PC-3 (cell line): ENCODE measurements at regions not wholly inside any gene's neighbourhood (a gene's known extent, or its start where the extent isn't known, plus 50 kb on each side); places are given as distances from the start of the nearest gene placed in this dataset.
A peak's percentile ranks its signal among the peaks of the same experiment; 100 is the strongest.

Source experiments
- ATAC-seq: fragments of 200-7000 bp; cut with Tn5 transposase; 2 replicates; pipeline ENCODE4 v1.9.1; 2020; ENCODE audit warnings: mild to moderate bottlenecking, moderate library complexity
- BruUV-seq: library from RNA; stranded (reverse); fragments of 400-500 nt; replicated peaks from 2 replicates; lab custom pipeline; 2021; lab: Mats Ljungman, UMichigan
- CTCF ChIA-PET: fragments of 300-600 bp; sonication (Branson Sonifier 250); formaldehyde crosslinking; loops from one replicate; lab custom pipeline; 2022; ENCODE audit warnings: antibody characterized with exemption; lab: Charles Lee
- POLR2A ChIA-PET: fragments of 300-600 bp; sonication (Branson Sonifier 250); formaldehyde crosslinking; loops from one replicate; lab custom pipeline; 2022; ENCODE audit warnings: antibody characterized with exemption; ENCODE audit not compliant: unreplicated experiment; lab: Charles Lee
- DNase-seq: peaks from one replicate; pipeline ENCODE4 v3.0.0-alpha.2; 2015
- H2AFZ ChIP-seq: fragments of 300-600 bp; sonication (generic); 2 replicates; pipeline ENCODE4 v1.6.0; 2016; ENCODE audit warnings: antibody characterized with exemption, low read length
- H3F3A ChIP-seq: fragments of 300-600 bp; sonication (generic); one replicate; pipeline ENCODE4 v1.6.0; 2017; ENCODE audit warnings: antibody characterized with exemption, low read length, control low read depth, mild to moderate bottlenecking; ENCODE audit not compliant: unreplicated experiment
- H3K27ac ChIP-seq: fragments of 300-600 bp; sonication (generic); 2 replicates; pipeline ENCODE4 v1.5.1; 2016; ENCODE audit warnings: mild to moderate bottlenecking, low read length
- H3K27me3 ChIP-seq: fragments of 300-600 bp; sonication (generic); 2 replicates; pipeline ENCODE4 v1.6.1; 2016; ENCODE audit warnings: low read length, mixed read lengths
- H3K36me3 ChIP-seq: fragments of 300-600 bp; sonication (generic); 2 replicates; pipeline ENCODE4 v1.6.1; 2016; ENCODE audit warnings: low read depth, mixed run types, low read length, mixed read lengths
- H3K4me1 ChIP-seq: fragments of 300-600 bp; sonication (generic); 2 replicates; pipeline ENCODE4 v1.5.1; 2016; ENCODE audit warnings: low read length; ENCODE audit not compliant: insufficient read depth
- H3K4me2 ChIP-seq: fragments of 300-600 bp; sonication (generic); 2 replicates; pipeline ENCODE4 v1.6.0; 2016; ENCODE audit warnings: low read length
- H3K4me3 ChIP-seq: fragments of 300-600 bp; sonication (generic); 2 replicates; pipeline ENCODE4 v1.5.1; 2016; ENCODE audit warnings: mild to moderate bottlenecking, low read length, mixed read lengths
- H3K79me2 ChIP-seq: fragments of 300-600 bp; sonication (generic); 2 replicates; pipeline ENCODE4 v1.6.1; 2017; ENCODE audit warnings: low read length, mixed read lengths
- H3K9ac ChIP-seq: fragments of 300-600 bp; sonication (generic); 2 replicates; pipeline ENCODE4 v1.6.0; 2016; ENCODE audit warnings: mild to moderate bottlenecking, low read length
- H3K9me2 ChIP-seq: fragments of 300-600 bp; sonication (generic); replicated peaks from 2 replicates; pipeline ENCODE4 v1.6.1; 2016; ENCODE audit warnings: mixed run types, low read length, mixed read lengths
- H3K9me3 ChIP-seq: fragments of 300-600 bp; sonication (generic); 2 replicates; pipeline ENCODE4 v1.6.1; 2016; ENCODE audit warnings: low read length, mixed read lengths
- H4K20me1 ChIP-seq: fragments of 300-600 bp; sonication (generic); 2 replicates; pipeline ENCODE4 v1.6.1; 2016; ENCODE audit warnings: low read length, mixed read lengths
- CTCF ChIP-seq: fragments of 300-600 bp; sonication (generic); conservative IDR thresholded peaks from 2 replicates; pipeline ENCODE4 v1.5.1; 2017; ENCODE audit warnings: antibody characterized with exemption, low read depth, mild to moderate bottlenecking, low read length
- EZH2 ChIP-seq: fragments of 300-600 bp; sonication (generic); IDR thresholded peaks from one replicate; pipeline ENCODE4 v1.6.1; 2017; ENCODE audit warnings: antibody characterized with exemption, mild to moderate bottlenecking, low read length; ENCODE audit not compliant: unreplicated experiment
- EZH2phosphoT487 ChIP-seq: fragments of 300-600 bp; sonication (generic); IDR thresholded peaks from 2 replicates; pipeline ENCODE4 v1.6.1; 2018; ENCODE audit warnings: mild to moderate bottlenecking, antibody characterized with exemption, low read length, borderline replicate concordance
- intact Hi-C: fragments of 100-400 bp; cut with micrococcal nuclease; formaldehyde crosslinking; loops from 2 replicates; pipeline ENCODE4 v1.9.0; 2023

DNA sequence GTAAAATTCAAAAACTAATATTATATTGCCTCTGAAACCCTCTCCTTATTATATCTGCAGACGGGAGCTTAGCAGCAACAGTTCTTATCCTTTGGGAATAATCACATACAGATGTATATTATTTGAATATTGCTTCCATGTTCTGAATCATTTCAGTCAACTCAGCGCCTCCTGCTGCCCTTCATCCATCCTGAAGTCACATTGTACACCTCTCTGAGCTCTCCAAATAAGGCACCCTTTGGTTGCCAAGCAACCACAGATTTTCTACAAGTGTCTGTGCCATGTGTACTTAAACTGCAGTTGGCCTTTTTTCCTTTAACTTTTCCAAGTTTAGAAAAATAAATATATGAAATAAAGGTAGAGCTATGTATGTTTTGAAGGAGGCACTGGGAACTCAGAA, 384.3 kb downstream of the LRRIQ3 start:
- intact Hi-C loops, result no loop called here
- ATAC-seq, result peak; percentile 42; the same call in 1 of the 2 replicates
- no peaks in the 10 kb centered on the region for H3K36me3 ChIP-seq
- TF ChIP-seq EZH2phosphoT487 (no peak), CTCF (peak; percentile 48)
- BruUV-seq, result no TSS peak
- no peaks in the 10 kb centered on the region for H3K4me1 ChIP-seq
- H3K9ac ChIP-seq, result no peak overlapping the region
- no peaks in the 10 kb centered on the region for H4K20me1 ChIP-seq
- H3K27ac ChIP-seq, result no peak overlapping the region
- H3K27me3 ChIP-seq, result no peaks in the 10 kb centered on the region
- no peaks in the 10 kb centered on the region for H3K9me3 ChIP-seq
- no peak overlapping the region for H3K4me2 ChIP-seq
- H3K79me2 ChIP-seq, result no peaks in the 10 kb centered on the region
- no peaks in the 10 kb centered on the region for H3K9me2 ChIP-seq
- POLR2A ChIA-PET, result interaction anchor here (0.6 kb wide), 1 partner anchor 111 kb away, joined by 3 read pairs; no protein-coding TSS in a partner anchor
- peak; percentile 48 for DNase-seq
- H3F3A ChIP-seq, result no peaks in the 10 kb centered on the region
- no peak overlapping the region for H2AFZ ChIP-seq
- no peak overlapping the region for H3K4me3 ChIP-seq
- CTCF ChIA-PET, result no interaction called here

- ATAC-seq (no peak), DNase-seq (no peak)
- no peaks in the 10 kb centered on the region for H3K79me2 ChIP-seq
- H3K4me3 ChIP-seq, result no peak overlapping the region
- no peaks in the 10 kb centered on the region for H3K9me3 ChIP-seq
- H3K4me1 ChIP-seq, result no peaks in the 10 kb centered on the region
- no peak overlapping the region for H3K27ac ChIP-seq
- H3K9ac ChIP-seq, result no peak overlapping the region
- BruUV-seq, result no TSS peak
- H3K9me2 ChIP-seq, result no peaks in the 10 kb centered on the region
- POLR2A ChIA-PET, result no interaction called here
- H2AFZ ChIP-seq, result no peak overlapping the region
- no peaks in the 10 kb centered on the region for H3F3A ChIP-seq
- H3K27me3 ChIP-seq, result no peaks in the 10 kb centered on the region
- H4K20me1 ChIP-seq, result no peaks in the 10 kb centered on the region
- CTCF ChIA-PET, result no interaction called here
- H3K36me3 ChIP-seq, result no peaks in the 10 kb centered on the region
- no peak for TF ChIP-seq EZH2
- TF ChIP-seq EZH2phosphoT487, result no peak
- TF ChIP-seq CTCF, result no peak
- intact Hi-C loops, result no loop called here
- no peak overlapping the region for H3K4me2 ChIP-seq
These were observed 384.7 kb downstream of the LRRIQ3 start for GRCh38 chr1:73813236-73813635.

GRCh38 chr1:73811798-73812197, 386.2 kb downstream of the LRRIQ3 start:
- ChIA-PET POLR2A (no interaction called here), CTCF (no interaction called here)
- Histone ChIP-seq H3F3A (no peaks in the 10 kb centered on the region), H3K27ac (no peak overlapping the region), H3K27me3 (no peaks in the 10 kb centered on the region), H3K4me3 (no peak overlapping the region), H3K9ac (no peak overlapping the region), H3K4me1 (no peaks in the 10 kb centered on the region), H3K9me2 (no peaks in the 10 kb centered on the region), H2AFZ (no peak overlapping the region), H3K9me3 (no peaks in the 10 kb centered on the region), H3K36me3 (no peaks in the 10 kb centered on the region), H4K20me1 (no peaks in the 10 kb centered on the region), H3K4me2 (no peak overlapping the region), H3K79me2 (no peaks in the 10 kb centered on the region)
- TF ChIP-seq CTCF (no peak), EZH2 (no peak)
- ATAC-seq (no peak), DNase-seq (no peak)
- intact Hi-C loops, result no loop called here
- no TSS peak for BruUV-seq
